HG03159 (cell line): ENCODE measurements at regions not wholly inside any gene's neighbourhood (a gene's known extent, or its start where the extent isn't known, plus 50 kb on each side); places are given as distances from the start of the nearest gene placed in this dataset.
"Not testable (repeated sequence)": the region's sequence is repeated elsewhere in the genome, so short reads cannot be mapped to it uniquely, and the experiment has no call there.

Experiments used
- ATAC-seq: cut with Tn5 transposase; IDR thresholded peaks from one replicate; pipeline ENCODE4 v1.9.1; 2021; ENCODE audit warnings: mild to moderate bottlenecking, moderate library complexity; ENCODE audit not compliant: unreplicated experiment

DNA sequence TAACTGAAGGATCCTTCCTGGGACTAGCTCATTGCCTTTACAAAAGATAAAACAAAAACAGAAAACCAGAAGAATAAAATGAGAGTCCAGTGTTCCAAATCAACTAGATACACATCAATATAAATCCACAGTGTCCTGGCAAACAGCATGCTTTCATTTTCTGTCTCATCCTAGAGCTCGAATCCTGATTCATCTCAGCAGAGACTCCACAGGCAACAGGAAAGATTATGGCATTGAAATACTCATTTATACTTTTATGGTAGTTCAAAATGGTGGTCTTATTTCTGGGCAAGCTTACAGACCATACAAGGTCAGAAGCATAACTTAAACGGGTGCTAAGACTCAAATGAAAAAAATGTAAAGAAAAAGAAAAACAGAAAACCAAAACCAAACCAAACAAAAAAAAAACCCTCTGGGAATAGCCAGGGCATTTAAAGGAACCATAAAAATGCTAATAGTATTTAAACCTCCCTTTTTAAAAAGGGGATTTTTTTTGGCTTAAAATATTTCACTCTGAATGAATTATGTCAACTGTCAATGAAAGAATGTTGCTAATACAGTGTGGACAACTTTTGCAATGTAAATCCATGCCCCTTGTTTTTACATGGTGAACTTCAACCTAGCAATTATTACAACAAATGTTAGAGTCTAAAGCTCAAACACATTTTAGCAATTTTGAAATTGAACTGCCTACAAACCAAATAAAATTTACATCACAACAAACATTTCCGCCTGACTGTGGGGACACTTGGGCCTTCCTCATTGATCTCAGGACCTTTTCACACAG is 57.9 kb downstream of the GPR101 start:
- ATAC-seq, result no peak

DNA sequence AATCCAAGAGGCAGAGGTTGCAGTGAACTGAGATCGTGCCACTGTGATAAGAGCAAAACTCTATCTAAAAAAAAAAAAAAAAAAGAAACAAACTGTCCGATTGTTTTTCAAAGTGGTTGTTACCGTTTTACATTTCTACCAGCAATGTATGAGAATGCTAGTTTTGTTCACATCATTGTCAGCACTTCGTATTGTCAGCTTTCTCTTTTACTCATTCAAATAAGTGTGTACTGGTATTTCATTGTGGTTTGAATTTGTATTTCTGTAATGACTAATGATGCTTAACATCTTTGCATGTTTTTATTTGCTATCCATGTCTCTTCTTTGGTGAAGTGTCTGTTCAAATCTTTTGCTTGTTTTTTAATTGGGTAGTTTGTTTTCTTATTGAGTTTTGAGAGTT is 65.8 kb downstream of the GPR101 start:
- ATAC-seq, result no peak

DNA sequence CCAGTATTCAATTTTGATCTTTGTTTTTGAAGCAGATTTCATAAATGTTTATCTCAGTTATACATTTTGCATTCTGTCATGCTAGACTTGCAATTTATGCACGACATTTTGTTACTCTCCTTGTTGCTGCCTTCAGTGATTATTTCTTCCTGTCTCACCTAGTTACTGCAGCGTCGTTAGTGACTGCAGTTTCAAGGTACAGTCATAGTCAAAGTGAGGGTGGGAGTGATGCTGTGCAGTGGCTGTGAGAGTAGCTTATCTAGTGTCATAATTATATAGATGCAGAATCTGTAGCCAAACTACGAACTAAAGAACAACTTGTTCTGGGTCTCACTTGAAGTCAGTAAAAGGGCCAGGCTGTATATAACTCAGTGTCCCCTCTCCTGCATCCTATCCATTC is 69.8 kb downstream of the GPR101 start:
- no peak for ATAC-seq

DNA sequence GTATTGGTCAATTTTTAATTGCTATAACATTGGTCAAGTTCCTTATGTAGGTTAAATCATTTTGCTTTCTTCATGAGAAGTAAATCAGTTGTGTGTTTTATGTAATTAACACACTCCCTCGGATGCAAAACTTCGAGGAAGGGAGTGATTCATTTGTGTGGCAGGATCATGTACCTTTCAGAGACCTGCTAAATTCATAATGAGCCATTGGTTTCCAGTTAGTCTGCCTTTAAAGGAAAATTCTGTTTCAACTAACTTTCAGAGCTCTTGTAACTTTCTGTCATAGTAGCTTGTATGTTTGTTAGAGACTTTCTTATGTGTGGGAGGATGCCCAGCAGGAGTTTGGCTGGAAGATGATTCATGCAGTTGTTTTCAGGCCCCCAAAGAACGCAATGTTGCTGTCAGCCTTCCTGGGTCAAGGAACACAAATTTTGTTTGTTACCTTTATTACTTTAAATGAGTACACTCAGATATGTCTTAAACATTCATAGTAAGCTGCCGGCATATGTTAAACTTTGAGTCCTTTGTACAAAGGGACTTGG is 72.1 kb downstream of the GPR101 start:
- no peak for ATAC-seq

DNA sequence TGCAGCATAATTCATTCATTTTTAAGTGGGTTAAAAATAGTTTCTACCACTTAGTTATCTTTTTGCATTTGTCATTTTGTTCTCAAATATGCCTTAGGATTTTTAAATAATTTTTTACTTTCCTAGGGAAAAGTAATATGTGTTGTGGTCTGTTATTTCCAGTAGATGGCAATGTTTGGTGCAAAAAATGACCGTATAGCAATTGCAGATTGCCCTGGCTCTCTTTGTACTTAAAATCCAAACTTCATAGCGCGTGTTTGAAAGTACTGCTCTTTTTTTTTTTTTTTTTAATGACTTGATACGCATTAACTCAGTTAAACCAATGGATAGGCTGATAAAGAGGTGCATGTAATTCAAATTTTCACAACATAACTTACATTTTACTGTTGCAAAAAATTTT is 74.4 kb upstream of the RBMX start:
- no peak for ATAC-seq

DNA sequence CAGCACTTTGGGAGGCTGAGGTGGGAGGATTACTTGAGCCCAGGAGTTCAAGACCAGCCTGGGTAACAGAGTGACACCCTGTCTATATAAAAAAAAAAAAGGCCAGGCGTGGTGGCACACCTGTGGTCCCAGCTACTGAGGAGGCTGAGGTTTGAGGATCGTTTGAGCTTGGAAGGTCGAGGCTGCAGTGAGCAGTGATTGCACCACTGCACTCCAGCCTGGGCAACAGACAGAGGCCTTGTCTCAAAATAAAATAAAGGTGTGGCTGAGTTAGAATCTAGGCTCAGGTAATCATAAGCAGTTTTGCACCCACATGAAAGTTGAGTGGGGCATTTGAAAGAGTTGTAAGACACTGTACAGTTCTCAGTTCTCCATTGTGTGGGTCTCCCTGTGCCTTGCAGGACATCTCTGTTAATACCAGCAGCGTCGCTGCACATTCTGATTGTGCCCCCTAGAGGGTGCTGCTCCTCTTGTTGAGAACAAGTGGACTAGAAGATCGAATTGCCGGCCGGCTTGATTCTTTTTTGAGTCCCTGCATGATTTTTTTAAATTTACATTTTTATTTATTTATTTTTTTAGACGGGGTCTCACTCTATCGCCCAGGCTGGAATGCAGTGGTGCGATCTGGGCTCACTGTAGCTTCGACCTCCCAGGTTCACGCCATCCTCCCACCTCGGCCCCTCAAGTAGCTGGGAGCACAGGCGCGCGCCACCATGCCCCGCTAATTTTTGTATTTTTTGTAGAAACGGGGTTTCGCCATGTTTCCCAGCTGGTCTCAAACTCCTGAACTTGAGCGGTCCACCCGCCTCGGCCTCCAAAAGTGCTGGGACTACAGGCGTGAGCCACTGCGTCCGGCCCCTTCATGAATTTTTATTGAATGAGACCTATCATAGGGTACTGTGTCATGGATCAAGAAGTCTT is 73.6 kb upstream of the RBMX start:
- ATAC-seq, result peak; percentile 97

DNA sequence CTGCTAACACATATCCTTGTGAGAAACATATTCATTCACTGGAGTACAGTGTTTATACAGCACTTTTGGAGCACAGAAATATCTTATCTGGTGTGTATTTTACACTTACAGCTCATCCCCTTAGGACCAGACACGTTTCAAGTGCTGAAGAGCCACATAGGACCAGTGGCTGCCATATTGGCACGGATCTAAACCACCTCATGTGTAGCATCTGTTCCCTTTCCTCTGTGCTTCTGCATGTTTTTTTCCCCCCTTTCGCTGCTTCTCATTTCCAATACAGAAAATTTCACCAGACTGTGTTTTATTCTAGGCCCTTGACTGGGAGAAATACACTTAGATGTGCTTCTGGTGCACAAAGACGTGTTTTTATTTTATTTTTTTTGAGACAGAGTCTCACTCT is 69.7 kb upstream of the RBMX start:
- ATAC-seq, result no peak

DNA sequence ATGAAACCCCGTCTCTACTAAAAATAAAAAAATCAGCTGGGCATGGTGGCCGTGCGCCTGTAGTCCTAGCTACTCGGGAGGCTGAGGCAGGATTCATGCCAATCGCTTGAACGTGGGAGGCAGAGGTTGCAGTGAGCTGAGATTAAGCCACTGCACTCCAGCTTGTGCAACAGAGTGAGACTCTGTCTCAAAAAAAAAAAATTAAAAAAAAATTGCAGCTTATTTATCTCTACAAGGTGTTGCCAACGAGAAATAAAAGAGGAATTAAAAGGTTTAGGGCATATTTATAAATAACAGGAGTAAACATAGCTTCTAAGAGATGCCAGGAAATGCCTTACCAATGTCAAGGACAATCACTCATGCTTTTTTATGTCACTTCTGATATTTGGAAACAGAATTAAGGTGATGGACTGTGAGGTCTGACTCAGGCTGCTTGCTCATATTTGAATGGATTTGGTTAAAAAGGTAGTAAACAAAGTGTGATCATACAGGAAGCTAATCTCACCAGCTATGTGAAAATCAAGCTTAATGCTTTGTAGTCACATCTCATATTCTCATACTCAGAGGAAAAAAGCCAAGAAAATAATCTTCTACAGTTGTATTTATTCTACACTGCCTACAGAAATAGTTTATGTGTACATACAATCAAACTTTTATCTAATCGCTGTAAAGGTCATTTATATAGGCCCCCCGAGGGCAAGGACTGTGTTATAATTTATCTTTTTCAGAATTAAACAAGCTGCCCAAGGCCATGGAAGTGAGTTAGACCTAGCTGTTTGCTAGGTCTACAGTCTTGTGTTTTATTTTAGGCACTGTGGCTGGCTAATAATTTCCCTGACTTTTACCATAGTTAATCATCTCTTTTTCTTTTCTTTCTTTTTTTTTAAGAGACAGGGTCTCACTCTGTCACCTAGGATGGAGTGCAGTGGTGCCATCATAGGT is 61.1 kb upstream of the RBMX start:
- ATAC-seq, result no peak

DNA sequence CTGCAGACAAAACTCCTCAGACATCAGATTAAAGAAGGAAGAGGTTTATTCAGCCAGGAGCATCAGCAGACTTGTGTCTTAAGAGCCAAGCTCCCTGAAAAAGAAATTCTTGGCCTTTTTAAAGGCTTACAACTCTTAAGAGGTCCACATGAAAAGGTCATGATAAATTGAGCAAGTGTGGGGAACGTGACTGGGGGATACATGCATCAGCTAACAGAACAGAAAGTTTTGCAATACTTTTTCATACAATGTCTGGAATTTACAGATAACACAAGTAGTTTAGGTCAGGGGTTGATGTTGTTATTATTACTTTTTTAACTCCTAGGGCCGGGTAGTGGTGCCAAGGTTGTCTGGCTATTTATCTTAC is 55.6 kb upstream of the RBMX start:
- no peak for ATAC-seq

DNA sequence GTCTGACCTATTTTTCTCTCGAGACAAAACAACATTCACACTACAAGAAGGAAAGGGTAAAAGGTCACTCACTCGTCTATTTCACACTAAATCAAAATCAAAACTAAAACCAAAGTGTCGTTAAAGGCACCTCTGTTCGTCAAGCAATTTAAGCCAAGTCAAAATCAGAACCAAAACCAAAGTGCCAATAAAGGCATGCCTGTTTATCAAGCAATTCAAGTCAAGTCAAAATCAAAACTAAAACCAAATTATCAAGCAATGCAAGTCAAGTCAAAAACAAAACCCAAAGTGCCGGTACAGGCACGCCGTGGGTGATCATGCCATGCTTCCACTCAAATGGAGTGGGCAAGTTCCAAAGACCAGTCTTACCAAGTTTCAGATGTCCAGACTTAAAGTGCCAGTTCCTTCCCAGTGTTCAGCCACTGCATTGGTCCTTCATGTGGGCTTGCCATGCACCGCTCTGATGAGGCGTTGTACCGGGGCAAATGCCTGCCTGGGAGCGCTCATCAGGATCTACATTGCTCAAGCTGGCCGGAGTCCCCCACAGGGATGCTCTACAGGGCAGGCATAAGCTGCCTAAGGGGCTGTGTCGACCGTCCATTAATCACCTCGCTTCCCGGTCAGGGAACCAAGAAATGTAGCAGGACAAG is 55.1 kb upstream of the RBMX start:
- not testable (repeated sequence) for ATAC-seq

DNA sequence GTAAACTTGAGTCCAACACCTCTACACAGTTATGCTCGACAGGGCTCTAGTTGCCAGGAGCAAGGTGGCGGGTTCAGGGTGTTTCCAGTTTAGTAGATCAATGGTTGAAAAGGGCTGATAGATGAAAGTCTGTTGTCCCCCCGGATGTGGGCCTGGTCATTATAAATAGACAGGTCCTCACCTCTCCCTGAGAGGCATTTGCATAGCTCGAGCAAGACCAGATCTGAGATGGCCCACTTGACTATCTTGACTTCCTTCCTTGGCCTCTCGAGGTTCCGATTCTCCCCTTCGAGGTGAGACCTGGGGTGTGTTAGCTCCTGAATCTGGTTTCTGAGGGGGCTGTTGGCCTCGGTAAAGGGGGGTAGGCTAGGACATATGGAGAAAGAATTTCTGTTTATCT is 54.1 kb upstream of the RBMX start:
- not testable (repeated sequence) for ATAC-seq

DNA sequence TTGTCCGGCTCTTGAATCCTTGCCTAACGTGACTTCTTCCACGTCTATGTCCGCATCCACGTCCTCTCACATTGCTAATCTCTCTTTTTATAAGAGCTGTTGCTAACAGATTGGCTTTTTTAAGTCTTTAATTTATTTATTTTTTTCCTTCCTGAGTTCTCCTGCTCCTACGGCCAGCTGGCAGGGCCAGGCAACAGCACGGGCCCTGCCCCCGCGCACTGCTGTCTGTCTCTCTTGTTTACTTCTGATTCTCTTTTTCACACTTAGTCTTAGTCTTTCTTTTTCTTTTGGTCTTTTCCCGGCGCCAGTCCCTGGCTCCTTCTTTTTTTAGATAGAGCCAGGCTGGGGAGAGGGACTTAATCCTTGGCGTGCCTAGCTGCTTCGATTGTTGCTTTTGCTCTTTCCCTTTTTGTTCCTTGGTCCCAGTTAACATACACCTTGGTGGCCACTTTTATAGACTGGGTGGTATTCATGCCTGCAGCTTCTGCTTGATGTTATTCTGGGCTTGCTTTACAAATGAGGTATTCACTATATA is 53.2 kb upstream of the RBMX start:
- no peak for ATAC-seq

DNA sequence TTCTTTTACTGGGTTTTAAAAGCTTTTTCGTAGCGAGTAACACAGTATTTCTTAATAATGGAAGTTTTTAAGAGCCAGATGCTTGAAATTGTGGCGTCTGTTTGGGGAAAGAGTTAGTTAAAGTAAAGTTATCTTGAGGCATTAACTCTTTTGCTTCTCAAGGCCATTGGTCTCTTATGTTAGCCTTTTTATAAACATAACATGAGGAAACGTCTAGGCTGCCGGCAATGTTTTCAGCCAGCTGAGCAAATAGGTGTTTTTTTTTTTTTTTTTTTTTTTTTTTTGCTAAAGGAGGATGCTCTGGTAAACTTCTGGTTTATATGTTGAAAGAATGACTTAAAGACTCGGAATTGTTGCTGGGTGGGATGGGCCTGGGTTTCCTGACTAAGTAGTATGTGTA is 51.1 kb upstream of the RBMX start:
- ATAC-seq, result no peak
